ENCODE measurements at regions not wholly inside any gene's neighbourhood (a gene's known extent, or its start where the extent isn't known, plus 50 kb on each side); places are given as distances from the start of the nearest gene placed in this dataset.
A peak's percentile ranks its signal among the peaks of the same experiment; 100 is the strongest.

DNA sequence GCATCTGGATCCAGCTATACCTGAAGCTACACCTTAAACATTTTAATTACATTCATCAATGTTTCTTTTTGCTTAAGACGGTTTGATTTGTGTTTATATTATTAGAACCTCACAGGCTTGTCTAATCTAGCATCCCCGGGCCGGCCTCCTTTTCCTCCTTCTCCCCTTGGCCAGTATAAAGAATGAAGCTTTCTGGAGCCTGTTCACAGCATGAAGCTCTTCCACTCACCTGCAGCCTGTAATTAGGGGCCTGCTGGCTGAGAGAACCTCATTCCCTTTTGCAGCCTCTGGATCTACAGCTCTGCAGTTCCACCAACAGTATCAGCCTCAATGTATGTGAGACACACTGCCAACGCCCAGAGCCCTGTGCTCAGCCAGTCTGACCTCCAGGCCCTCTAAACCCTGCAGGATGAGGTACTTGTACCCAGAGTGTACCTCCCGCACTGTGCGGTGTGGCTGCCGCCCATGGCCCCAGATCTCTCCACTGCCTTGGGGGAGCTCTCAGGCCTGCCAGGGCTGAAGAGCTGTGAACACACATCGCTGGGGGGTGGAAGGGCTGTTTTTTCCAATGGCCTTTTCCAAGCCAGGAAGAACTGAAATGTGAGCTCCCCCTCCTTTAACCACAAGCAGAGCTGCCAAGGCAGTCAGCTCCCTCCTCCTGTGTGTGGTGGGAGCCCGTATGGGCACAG is 114.7 kb upstream of the ALDH1A3 start:
- no peaks in the 10 kb centered on the region for H3K4me1 ChIP-seq (replicated peaks in 1 of 2; ENCODE audit: control insufficient read depth in 2 of 2, insufficient read depth in 2 of 2, low read length in 2 of 2)
- H3K4me3 ChIP-seq: no peak overlapping the region
- H3K36me3 ChIP-seq (ENCODE audit: control insufficient read depth, insufficient read depth, low read length): no peaks in the 10 kb centered on the region
- peaks cover 8 to 56% of the 10 kb centered on the region in 2 experiments; a peak in 4 of 5 replicates for H3K27me3 ChIP-seq (ENCODE audit: control insufficient read depth in 2 of 2, insufficient read depth in 2 of 2, low read length in 2 of 2)
- H3K4me2 ChIP-seq (ENCODE audit: insufficient read depth, low read length): no peak overlapping the region
- FAIRE-seq (no peak), DNase-seq (ENCODE audit: extremely low read depth in 1 of 4, low spot score in 3 of 4) (no peak), ATAC-seq (0 out of 3 replicates have a peak, but pooled peaks have one; percentile 18)
- H4K20me1 ChIP-seq (replicated peaks; ENCODE audit: control insufficient read depth, insufficient read depth, low read length): no peaks in the 10 kb centered on the region
- H3K79me2 ChIP-seq (ENCODE audit: control insufficient read depth, insufficient read depth, low read length): no peaks in the 10 kb centered on the region
- ChIA-PET POLR2A (interaction anchor here (0.5 kb wide), 1 partner anchor 40 kb away, joined by 3 read pairs; no protein-coding TSS in a partner anchor), CTCF (ENCODE audit: low intra/inter-chr PET ratio) (no interaction called here)
- intact Hi-C loops (cut with micrococcal nuclease): no loop called here
- in situ Hi-C loops (cut with MboI): no loop called here
- H2AFZ ChIP-seq (ENCODE audit: low read depth, low read length): no peak overlapping the region
- H3K9me1 ChIP-seq (ENCODE audit: control insufficient read depth, insufficient read depth, low read length): no peaks in the 10 kb centered on the region
- TF ChIP-seq MYC (IDR thresholded peaks at IDR 0.05; ENCODE audit: low read depth, low read length) (no peak), MYC (CRISPR knock-in tag; IDR thresholded peaks at IDR 0.05; ENCODE audit: borderline replicate concordance, low read depth) (no peak), CTBP1 (IDR thresholded peaks at IDR 0.05; ENCODE audit: borderline replicate concordance) (no peak), HMG20A (CRISPR knock-in tag; conservative IDR thresholded peaks at IDR 0.05) (no peak), ZBTB1 (CRISPR knock-in tag; IDR thresholded peaks at IDR 0.05; ENCODE audit: borderline replicate concordance, low read depth) (no peak), MYBL2 (IDR thresholded peaks at IDR 0.05; ENCODE audit: low read depth) (no peak), MYBL2 (CRISPR knock-in tag; IDR thresholded peaks at IDR 0.05; ENCODE audit: borderline replicate concordance) (no peak)
- TF ChIP-seq, protein P1, sequence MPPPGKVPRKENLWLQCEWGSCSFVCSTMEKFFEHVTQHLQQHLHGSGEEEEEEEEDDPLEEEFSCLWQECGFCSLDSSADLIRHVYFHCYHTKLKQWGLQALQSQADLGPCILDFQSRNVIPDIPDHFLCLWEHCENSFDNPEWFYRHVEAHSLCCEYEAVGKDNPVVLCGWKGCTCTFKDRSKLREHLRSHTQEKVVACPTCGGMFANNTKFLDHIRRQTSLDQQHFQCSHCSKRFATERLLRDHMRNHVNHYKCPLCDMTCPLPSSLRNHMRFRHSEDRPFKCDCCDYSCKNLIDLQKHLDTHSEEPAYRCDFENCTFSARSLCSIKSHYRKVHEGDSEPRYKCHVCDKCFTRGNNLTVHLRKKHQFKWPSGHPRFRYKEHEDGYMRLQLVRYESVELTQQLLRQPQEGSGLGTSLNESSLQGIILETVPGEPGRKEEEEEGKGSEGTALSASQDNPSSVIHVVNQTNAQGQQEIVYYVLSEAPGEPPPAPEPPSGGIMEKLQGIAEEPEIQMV (tag; conservative IDR thresholded peaks at IDR 0.05; ENCODE audit: low read depth): no peak
- H3K27ac ChIP-seq (ENCODE audit: extremely low read depth, low read depth, low read length): no peak overlapping the region
- no TSS peak for BruUV-seq (replicated peaks)
- no peaks in the 10 kb centered on the region for H3K9me3 ChIP-seq (replicated peaks; ENCODE audit: control insufficient read depth, insufficient read depth, low read depth, low read length)
- no peak overlapping the region for H3K9ac ChIP-seq (ENCODE audit: insufficient read depth in 1 of 2, low read depth in 2 of 2, low read length in 2 of 2)
- 7% methylated on average over 9 of the region's 9 CpGs for WGBS (ENCODE audit: insufficient coverage, low coverage, missing lambda C conversion rate)

All from K562 (cell line).